HCT116 (cell line): ENCODE measurements at regions not wholly inside any gene's neighbourhood (a gene's known extent, or its start where the extent isn't known, plus 50 kb on each side); places are given as distances from the start of the nearest gene placed in this dataset.

Source experiments
- ATAC-seq: fragments of 200-7000 bp; cut with Tn5 transposase; 2 replicates; pipeline ENCODE4 v1.9.1; 2020; ENCODE audit warnings: mild to moderate bottlenecking, moderate library complexity
- BruUV-seq: library from RNA; stranded (reverse); fragments of 400-500 nt; replicated peaks from 2 replicates; lab custom pipeline; 2021; lab: Mats Ljungman, UMichigan
- CTCF ChIA-PET: fragments of 300-600 bp; sonication (Branson Sonifier 250); formaldehyde crosslinking; loops from one replicate; lab custom pipeline; 2021; ENCODE audit warnings: antibody characterized with exemption; lab: Charles Lee
- POLR2A ChIA-PET: fragments of 300-600, 350-600 bp; sonication (Branson Sonifier 250); formaldehyde crosslinking; loops from one replicate; lab custom pipeline; 2021; ENCODE audit warnings: antibody characterized with exemption; lab: Charles Lee
- RAD21 ChIA-PET, 2 experiments: fragments of 300-600 bp; sonication (Branson Sonifier 250); formaldehyde crosslinking; loops; one replicate each; lab custom pipeline; 2023; ENCODE audit warnings: low total read pairs in 2 of 2; ENCODE audit not compliant: uncharacterized antibody in 2 of 2, unreplicated experiment in 2 of 2, low non-redundant PET in 1 of 2; lab: Charles Lee
- DNase-seq: peaks from one replicate; pipeline ENCODE4 v3.0.0-alpha.2; 2010; ENCODE audit warnings: low read depth, low spot score
- H2AFZ ChIP-seq: fragments of 200-600 bp; shearing (Covaris generic), sonication (generic); 2 replicates; pipeline ENCODE4 v1.6.1; 2017; ENCODE audit warnings: low read depth, mixed run types, mixed read lengths, antibody characterized with exemption, low read length; ENCODE audit not compliant: poor library complexity, severe bottlenecking
- H3K27ac ChIP-seq: 2 replicates; pipeline ENCODE4 v1.5.1; 2012; ENCODE audit warnings: low read depth, low read length
- H3K27me3 ChIP-seq: fragments of 200-600 bp; sonication (generic); 2 replicates; pipeline ENCODE4 v1.6.1; 2016; ENCODE audit warnings: mixed run types, low read length, mixed read lengths; ENCODE audit not compliant: insufficient read depth
- H3K36me3 ChIP-seq, 2 experiments: fragments of 200-500 bp in 1 of 2; fragments of 200-600 bp in 1 of 2; sonication (Bioruptor generic) in 1 of 2; sonication (generic) in 1 of 2; 2 replicates each; pipeline versions ENCODE4 v1.5.1 to v1.6.1; 2014 to 2016; ENCODE audit warnings: low read length in 2 of 2, inconsistent platforms in 1 of 2, mixed read lengths in 1 of 2, mixed run types in 1 of 2; ENCODE audit not compliant: insufficient read depth in 2 of 2, control insufficient read depth in 1 of 2
- H3K4me1 ChIP-seq, 2 experiments: fragments of 200-600 bp in 1 of 2; sonication (generic) in 1 of 2; 2 replicates each; pipeline versions ENCODE4 v1.5.1 to v1.6.1; 2012 to 2017; ENCODE audit warnings: low read length in 2 of 2, inconsistent platforms in 1 of 2, mild to moderate bottlenecking in 1 of 2, mixed read lengths in 1 of 2, mixed run types in 1 of 2, moderate library complexity in 1 of 2; ENCODE audit not compliant: insufficient read depth in 2 of 2, control insufficient read depth in 1 of 2
- H3K4me2 ChIP-seq: fragments of 200-600 bp; sonication (generic); 2 replicates; pipeline ENCODE4 v1.6.1; 2017; ENCODE audit warnings: mixed run types, low read length, mixed read lengths
- H3K4me3 ChIP-seq, 2 experiments: fragments of 200-600 bp in 1 of 2; sonication (generic) in 1 of 2; replicated peaks in 1 of 2; 2 replicates each; pipeline ENCODE4 v1.5.1; 2011 to 2016; ENCODE audit warnings: low read length in 2 of 2, control low read depth in 1 of 2, low read depth in 1 of 2, mild to moderate bottlenecking in 1 of 2, mixed read lengths in 1 of 2, mixed run types in 1 of 2
- H3K79me2 ChIP-seq: fragments of 200-600 bp; sonication (generic); 2 replicates; pipeline ENCODE4 v1.6.1; 2017; ENCODE audit warnings: mild to moderate bottlenecking, mixed run types, low read length, moderate library complexity, mixed read lengths; ENCODE audit not compliant: insufficient read depth
- H3K9ac ChIP-seq: fragments of 200-600 bp; sonication (generic); 2 replicates; pipeline ENCODE4 v1.6.1; 2016; ENCODE audit warnings: low read length, mixed read lengths
- H3K9me2 ChIP-seq: fragments of 200-600 bp; sonication (generic), shearing (Covaris generic); 2 replicates; pipeline ENCODE4 v1.6.1; 2017; ENCODE audit warnings: mixed run types, mild to moderate bottlenecking, moderate library complexity; ENCODE audit not compliant: insufficient read depth
- H3K9me3 ChIP-seq, 2 experiments: fragments of 200-500 bp in 1 of 2; fragments of 200-600 bp in 1 of 2; sonication (Bioruptor generic) in 1 of 2; sonication (generic) in 1 of 2; 2 replicates each; pipeline ENCODE4 v1.6.1; 2014 to 2017; ENCODE audit warnings: low read length in 2 of 2, mixed read lengths in 2 of 2, inconsistent platforms in 1 of 2, low read depth in 1 of 2, mild to moderate bottlenecking in 1 of 2, mixed run types in 1 of 2, moderate library complexity in 1 of 2; ENCODE audit not compliant: control insufficient read depth in 1 of 2, insufficient read depth in 1 of 2
- H4K20me1 ChIP-seq: fragments of 200-600 bp; sonication (generic), shearing (Covaris generic); 2 replicates; pipeline ENCODE4 v1.6.1; 2017; ENCODE audit warnings: mixed run types, mild to moderate bottlenecking, moderate library complexity; ENCODE audit not compliant: insufficient read depth
- CBX3 ChIP-seq: IDR thresholded peaks from 2 replicates; pipeline ENCODE4 v1.6.1; 2012; ENCODE audit warnings: low read depth
- CEBPB ChIP-seq: IDR thresholded peaks from 2 replicates; pipeline ENCODE4 v1.6.1; 2012; ENCODE audit warnings: low read depth
- CTCF ChIP-seq, 3 experiments: fragments of 200-600 bp in 1 of 3; sonication (generic) in 1 of 3; IDR thresholded peaks in 2 of 3; conservative IDR thresholded peaks in 1 of 3; 2 replicates each; pipeline ENCODE4 v1.5.1; 2012 to 2017; ENCODE audit warnings: low read depth in 2 of 3, low read length in 2 of 3, antibody characterized with exemption in 1 of 3, borderline replicate concordance in 1 of 3, control low read depth in 1 of 3, mild to moderate bottlenecking in 1 of 3, mixed read lengths in 1 of 3, mixed run types in 1 of 3, moderate library complexity in 1 of 3; ENCODE audit not compliant: insufficient read depth in 1 of 3
- EGR1 ChIP-seq: IDR thresholded peaks from 2 replicates; pipeline ENCODE4 v1.6.1; 2012; ENCODE audit warnings: low read depth
- EZH2 ChIP-seq: fragments of 200-600 bp; sonication (generic); IDR thresholded peaks from 2 replicates; pipeline ENCODE4 v1.6.1; 2017; ENCODE audit warnings: antibody characterized with exemption, mixed run types
- EZH2phosphoT487 ChIP-seq: fragments of 200-600 bp; IDR thresholded peaks from 2 replicates; pipeline ENCODE4 v1.6.1; 2018; ENCODE audit warnings: antibody characterized with exemption, borderline replicate concordance
- POLR2A ChIP-seq: IDR thresholded peaks from 2 replicates; pipeline ENCODE4 v1.7.0; 2011; ENCODE audit warnings: borderline replicate concordance; ENCODE audit not compliant: insufficient read depth, insufficient read length; ENCODE audit errors: extremely low read depth
- SIN3A ChIP-seq: IDR thresholded peaks from 2 replicates; pipeline ENCODE4 v1.6.1; 2012; ENCODE audit warnings: low read depth
- SP1 ChIP-seq: IDR thresholded peaks from 2 replicates; pipeline ENCODE4 v1.6.1; 2012; ENCODE audit warnings: low read depth
- SRF ChIP-seq: IDR thresholded peaks from 2 replicates; pipeline ENCODE4 v1.6.1; 2012; ENCODE audit warnings: low read depth
- TCF7L2 ChIP-seq: IDR thresholded peaks from 2 replicates; pipeline ENCODE4 v1.7.0; 2011; ENCODE audit warnings: borderline replicate concordance, inconsistent platforms; ENCODE audit not compliant: insufficient read depth, insufficient read length; ENCODE audit errors: extremely low read depth
- YY1 ChIP-seq: IDR thresholded peaks from 2 replicates; pipeline ENCODE4 v1.6.1; 2011; ENCODE audit warnings: low read length, low read depth, moderate library complexity, mild to moderate bottlenecking; ENCODE audit not compliant: insufficient replicate concordance; ENCODE audit errors: extremely low read depth
- ZBTB33 ChIP-seq: IDR thresholded peaks from 2 replicates; pipeline ENCODE4 v1.6.1; 2011; ENCODE audit warnings: mild to moderate bottlenecking, low read length, moderate library complexity; ENCODE audit not compliant: insufficient replicate concordance; ENCODE audit errors: extremely low read depth
- ZFX ChIP-seq: fragments of 450-650 bp; IDR thresholded peaks from 2 replicates; pipeline ENCODE4 v1.6.1; 2017
- ZNF274 ChIP-seq: fragments of 200-500 bp; sonication (Bioruptor generic); IDR thresholded peaks from 2 replicates; pipeline ENCODE4 v1.6.1; 2014; ENCODE audit warnings: mild to moderate bottlenecking, low read depth, low read length, inconsistent platforms
- intact Hi-C: fragments of 100-400 bp; cut with micrococcal nuclease; formaldehyde crosslinking; loops from 2 replicates; pipeline ENCODE4 v1.10.0; 2022

- ChIA-PET POLR2A (no interaction called here), RAD21 (no interaction called here), CTCF (no interaction called here)
- Histone ChIP-seq H3K9ac (no peak overlapping the region), H2AFZ (no peak overlapping the region), H3K36me3 (no peaks in the 10 kb centered on the region), H3K27me3 (no peaks in the 10 kb centered on the region), H3K9me3 (no peaks in the 10 kb centered on the region), H3K9me2 (no peaks in the 10 kb centered on the region), H3K27ac (no peak overlapping the region), H4K20me1 (no peaks in the 10 kb centered on the region), H3K4me2 (no peak overlapping the region), H3K4me3 (no peak overlapping the region), H3K4me1 (no peaks in the 10 kb centered on the region), H3K79me2 (no peaks in the 10 kb centered on the region)
- ATAC-seq (no peak), DNase-seq (no peak)
- TF ChIP-seq YY1, result no peak
- TF ChIP-seq CBX3, result no peak
- TF ChIP-seq POLR2A, result no peak
- TF ChIP-seq SP1, result no peak
- no peak for TF ChIP-seq SIN3A
- TF ChIP-seq ZFX, result no peak
- TF ChIP-seq ZNF274, result no peak
- no peak for TF ChIP-seq EGR1
- no peak for TF ChIP-seq ZBTB33
- TF ChIP-seq TCF7L2, result no peak
- no peak for TF ChIP-seq EZH2
- TF ChIP-seq CEBPB, result no peak
- no peak for TF ChIP-seq SRF
- no peak for TF ChIP-seq EZH2phosphoT487
- no peak for TF ChIP-seq CTCF (IDR thresholded peaks at IDR 0.05 in 2 of 3, conservative IDR thresholded peaks at IDR 0.05 in 1 of 3; ENCODE audit: borderline replicate concordance in 1 of 3, insufficient read depth in 1 of 3, low read depth in 2 of 3, low read length in 2 of 3)
- no TSS peak for BruUV-seq
- intact Hi-C loops, result no loop called here
Observed at GRCh38 chr7:124649397-124650014, 116.1 kb downstream of the GPR37 start.
